NCI-H1105 (cell line): ENCODE measurements at regions not wholly inside any gene's neighbourhood (a gene's known extent, or its start where the extent isn't known, plus 50 kb on each side); places are given as distances from the start of the nearest gene placed in this dataset.

ENCODE experiments used
- DNase-seq: peaks from one replicate; lab custom pipeline; 2025; lab: John Stamatoyannopoulos, UW

DNA sequence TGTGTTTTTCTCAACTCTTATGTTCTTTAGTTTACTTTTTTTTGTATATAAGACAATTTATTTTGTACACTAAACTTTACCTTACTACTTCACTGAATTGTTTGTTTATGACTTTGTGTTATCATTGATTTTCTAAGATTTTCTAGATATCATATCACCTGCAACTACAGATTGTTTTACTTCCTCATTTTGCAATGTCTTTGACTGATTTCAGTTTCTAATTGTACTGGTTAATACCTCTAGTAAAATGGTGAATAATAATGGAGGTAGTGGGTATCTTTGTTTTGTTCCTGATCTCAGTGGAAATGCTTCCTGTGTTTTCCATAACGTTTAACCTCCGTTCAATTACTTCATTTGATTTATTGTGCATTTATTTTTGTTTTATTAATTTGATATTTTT, 490.2 kb downstream of the TLL1 start:
- no peak for DNase-seq

DNA sequence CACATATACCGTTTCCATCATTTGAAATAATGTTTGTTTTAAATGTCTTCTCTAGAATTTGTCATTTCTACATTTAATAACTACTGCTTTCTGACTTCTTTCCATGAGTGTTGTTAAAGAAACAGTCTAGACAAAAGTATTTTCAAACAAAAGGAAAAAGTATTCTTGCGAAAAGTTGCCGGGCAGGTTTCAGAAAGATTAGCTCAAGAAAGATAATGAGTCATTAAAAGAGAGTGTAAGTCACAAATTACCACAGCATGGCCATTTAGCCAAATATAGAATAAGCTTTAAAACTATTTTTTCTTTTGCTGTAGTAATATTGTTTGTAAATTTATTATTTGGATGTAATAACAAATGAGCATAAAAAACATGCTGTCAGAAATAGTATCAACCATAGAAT, 493.0 kb downstream of the TLL1 start:
- no peak for DNase-seq

DNA sequence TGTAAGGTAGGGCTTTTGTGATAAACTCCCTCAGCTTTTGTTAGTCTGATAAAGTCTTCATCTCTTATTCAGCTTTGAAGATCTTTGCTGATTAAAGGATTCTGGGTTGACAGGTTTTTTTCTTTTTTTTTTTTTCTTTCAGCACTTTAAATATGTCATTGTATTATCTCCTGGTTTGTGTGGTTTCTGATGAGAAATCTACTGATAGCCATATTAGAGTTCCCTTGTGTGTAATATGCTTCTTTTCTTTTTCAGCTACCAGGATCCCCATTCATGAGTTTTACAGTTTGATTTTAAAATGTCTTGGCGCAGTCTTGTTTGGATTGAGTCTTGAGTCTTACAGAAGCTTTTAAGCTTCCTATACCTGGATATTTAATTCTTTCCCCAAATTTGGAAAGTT, 504.5 kb downstream of the TLL1 start:
- DNase-seq, result no peak

GRCh38 chr4:166386491-166387360, 513.7 kb downstream of the TLL1 start:
- no peak for DNase-seq

- DNase-seq, result no peak
These were observed 518.5 kb downstream of the TLL1 start for GRCh38 chr4:166391501-166391900.

DNA sequence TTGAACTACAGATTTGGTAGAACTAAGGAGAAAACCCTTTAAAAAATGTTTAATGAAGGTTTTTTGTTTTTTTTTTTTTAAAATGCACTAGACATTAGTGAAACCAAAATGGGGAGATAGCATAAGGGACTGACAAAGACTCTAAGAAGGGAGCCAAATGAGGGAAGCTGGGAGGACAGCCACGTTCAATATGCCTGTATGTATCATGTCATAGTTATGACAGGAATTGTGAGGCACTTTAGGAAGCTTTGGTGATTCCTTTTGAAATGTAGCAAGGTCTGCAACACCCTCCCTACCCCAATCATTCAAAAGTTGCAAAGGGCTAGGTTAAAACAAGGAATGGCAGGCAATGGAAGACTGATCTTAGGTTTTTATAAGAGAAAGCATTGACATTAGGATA, 526.0 kb downstream of the TLL1 start:
- no peak for DNase-seq

DNA sequence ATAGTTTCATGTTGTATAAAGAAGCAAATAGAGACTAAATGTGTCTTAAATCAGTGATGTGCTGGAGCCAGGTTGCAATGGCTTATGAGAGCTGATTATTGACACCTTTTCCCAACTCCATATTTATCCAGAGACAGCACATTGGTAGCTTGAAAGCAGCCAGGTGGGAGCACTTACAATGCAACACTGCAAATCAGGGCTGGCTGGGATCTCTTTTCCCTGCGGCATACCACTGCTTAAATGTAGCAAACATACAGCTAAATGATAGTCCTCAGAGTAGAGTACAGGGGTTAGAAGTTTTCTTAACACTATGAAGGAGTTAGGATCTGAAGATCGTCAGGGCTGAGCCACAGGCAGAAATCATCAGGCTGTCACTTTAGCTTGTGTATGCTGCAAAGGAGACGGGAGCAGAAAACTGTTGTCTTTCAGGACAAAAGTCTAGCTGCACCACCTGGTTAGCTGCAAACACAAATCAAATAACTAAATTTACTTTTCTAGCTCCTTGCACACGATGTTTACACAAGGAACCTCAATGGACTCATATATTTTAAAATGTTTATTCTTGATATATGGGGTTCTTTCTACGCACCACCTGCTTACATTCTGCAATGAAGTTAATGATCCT, 527.3 kb downstream of the TLL1 start:
- DNase-seq, result peak; percentile 1

DNA sequence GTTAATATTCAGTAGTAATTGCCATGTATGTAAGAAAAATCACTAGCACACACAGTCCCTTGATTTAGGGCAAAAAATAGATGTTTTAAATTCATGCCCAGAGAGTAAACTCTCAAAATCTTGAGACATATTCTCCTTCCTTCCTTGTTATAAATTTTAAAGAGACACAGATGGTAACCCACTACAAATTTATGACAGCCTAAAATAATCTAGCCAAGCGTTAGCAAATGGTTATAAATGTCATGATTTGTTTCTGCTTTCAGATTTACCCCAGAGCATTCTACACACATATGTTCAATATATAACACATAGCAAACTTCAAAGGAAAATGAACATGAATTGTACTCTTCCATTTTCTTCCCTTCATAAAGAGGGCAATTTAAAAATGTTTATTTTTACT, 540.3 kb downstream of the TLL1 start:
- no peak for DNase-seq

GRCh38 chr4:166414431-166414830, 541.4 kb downstream of the TLL1 start:
- no peak for DNase-seq

DNA sequence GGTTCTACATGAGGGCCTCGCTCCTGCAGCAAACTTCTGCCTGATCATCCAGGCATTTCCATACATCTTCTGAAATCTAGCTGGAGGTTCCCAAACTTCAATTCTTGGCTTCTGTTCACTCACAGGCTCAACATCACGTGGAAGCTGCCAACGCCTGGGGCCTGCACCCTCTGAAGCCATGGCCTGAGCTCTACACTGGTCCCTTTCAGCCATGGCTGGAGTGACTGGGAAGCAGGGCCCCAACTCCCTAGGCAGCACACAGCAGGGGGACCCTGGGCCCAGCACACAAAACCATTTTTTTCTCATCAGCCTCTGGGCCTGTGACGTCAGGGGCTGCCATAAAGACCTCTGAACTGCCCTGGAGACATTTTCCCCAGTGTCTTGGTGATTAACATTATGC, 542.7 kb downstream of the TLL1 start:
- DNase-seq, result no peak

GRCh38 chr4:166421556-166422156, 548.6 kb downstream of the TLL1 start:
- DNase-seq, result no peak

DNA sequence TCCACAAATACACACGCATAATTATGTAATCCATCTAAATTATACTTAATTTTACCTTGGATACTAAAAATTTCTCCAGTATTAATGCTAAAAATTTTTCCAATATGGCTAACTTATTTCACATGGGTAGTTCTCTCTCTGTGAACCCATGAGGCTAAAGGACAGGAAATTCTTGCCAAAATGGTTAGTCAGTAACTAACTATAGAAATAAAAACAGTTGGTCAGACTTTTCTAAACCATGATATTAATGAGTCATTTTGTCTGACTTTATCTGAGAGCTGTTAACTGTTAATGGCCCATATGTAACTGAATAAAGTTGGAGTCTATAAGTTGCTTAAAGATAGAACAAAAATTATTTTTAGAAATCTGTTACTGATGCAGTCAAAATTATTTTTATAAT, 549.4 kb downstream of the TLL1 start:
- DNase-seq, result no peak

DNA sequence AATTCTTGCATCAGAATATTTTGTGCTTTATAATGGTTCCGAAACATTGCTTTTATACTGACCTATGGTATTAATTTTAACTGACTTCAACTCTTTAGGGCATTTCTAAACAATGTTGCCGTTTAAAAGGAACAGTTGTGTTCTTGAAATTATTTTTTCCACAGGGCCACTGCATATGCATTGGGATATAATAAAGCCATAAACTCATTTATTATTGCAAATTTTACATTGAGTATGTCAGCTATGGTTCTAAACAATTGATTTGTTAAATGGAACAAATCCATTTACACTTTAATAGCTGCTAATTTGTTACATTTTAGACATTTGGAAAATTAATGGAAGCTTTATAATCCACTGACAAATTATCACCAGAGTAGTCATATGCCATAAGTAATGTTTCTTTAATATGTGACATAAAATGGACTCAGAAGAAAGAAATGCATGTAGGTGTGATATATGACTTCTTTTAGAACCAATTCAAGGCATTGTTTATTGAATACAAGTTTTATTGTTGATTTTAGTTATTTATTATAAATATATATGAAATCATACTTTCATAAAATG, 553.3 kb downstream of the TLL1 start:
- no peak for DNase-seq

DNA sequence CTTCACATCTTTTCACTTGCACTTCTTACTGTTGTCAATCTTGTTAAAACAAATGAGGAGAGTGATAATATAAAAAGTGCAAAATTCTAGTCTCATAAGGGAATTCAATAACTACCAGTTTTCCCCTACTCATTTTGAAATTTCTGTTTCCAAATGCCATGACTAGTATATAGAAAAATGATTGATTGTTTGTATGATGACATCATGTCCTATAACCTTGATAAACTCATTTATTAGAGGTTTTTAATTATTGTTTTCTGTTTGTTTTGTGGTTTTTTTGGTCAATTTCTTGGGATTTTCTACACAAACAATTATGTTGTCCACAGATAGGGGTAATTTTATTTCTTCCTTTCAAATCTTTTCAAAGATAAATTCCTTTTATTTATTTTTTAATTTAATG, 559.1 kb downstream of the TLL1 start:
- DNase-seq, result no peak

- DNase-seq, result no peak
These were observed 559.8 kb downstream of the TLL1 start for GRCh38 chr4:166432842-166433241.

- no peak for DNase-seq
These were observed 562.4 kb downstream of the TLL1 start for GRCh38 chr4:166435449-166435848.

- DNase-seq, result no peak
These were observed 585.7 kb downstream of the TLL1 start for GRCh38 chr4:166458756-166459155.

- no peak for DNase-seq
These were observed 586.6 kb downstream of the TLL1 start for GRCh38 chr4:166459621-166460020.

DNA sequence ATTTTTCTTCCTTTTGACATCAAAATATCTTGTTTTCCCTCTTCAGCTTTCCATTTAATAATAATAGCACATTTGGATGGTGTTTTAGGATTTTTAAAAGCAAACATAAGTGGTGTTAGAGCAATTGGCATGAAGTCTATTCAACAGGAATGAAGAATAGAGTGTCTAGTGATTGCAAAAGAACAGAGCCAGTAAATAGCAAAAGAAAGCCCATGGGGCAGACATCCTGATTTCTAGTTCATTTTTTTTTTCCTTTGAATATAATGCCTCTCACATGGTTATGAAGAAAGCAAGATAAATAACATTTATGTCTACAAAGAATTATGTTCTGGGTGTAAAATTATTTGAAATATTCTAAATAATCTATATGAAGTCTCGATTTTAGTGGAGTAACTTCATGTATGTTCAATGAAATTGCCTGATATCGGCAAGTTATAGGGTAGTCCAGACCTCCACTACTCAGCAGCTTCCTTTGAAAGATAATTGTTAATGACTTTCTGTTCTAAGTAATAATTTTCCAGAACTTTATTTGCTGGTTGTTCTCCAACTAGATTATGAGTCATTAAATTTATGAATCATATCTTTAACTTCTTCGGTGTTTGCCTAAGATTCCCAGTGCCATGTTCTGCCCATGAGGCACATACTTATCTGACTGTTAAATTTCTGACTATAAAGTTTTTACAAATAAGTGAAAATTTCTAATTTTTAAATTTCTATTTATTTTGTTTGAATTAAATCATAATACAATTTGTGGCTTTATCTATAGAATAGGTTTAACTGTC, 587.9 kb downstream of the TLL1 start:
- no peak for DNase-seq

GRCh38 chr4:166481055-166481454, 608.0 kb downstream of the TLL1 start:
- no peak for DNase-seq

GRCh38 chr4:166481739-166482138, 608.7 kb downstream of the TLL1 start:
- no peak for DNase-seq

- no peak for DNase-seq
These were observed 609.7 kb downstream of the TLL1 start for GRCh38 chr4:166482758-166483157.
